ENCODE measurements at regions not wholly inside any gene's neighbourhood (a gene's known extent, or its start where the extent isn't known, plus 50 kb on each side); places are given as distances from the start of the nearest gene placed in this dataset.
A peak's percentile ranks its signal among the peaks of the same experiment; 100 is the strongest.

DNA sequence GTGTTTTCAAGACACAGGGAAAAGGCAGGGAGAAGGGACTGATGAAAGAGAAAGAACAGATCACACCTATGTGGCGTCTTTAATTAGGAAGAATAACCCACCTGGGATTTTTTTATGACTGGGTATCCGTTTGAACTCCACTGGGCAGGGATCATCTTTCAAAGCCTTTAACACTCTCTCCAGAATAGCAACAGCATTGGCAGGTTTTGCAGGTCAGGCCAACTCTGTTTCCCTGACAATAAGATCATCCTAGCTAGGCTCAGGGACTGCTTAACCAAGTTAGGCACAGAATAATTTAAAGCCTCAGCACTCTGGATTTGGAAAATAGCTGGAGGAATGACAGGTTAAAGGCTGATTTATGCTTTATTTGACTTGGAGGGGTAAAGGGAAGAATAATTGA, 117.6 kb downstream of the SUDS3 start:
- no peak overlapping the region for H3K4me3 ChIP-seq (ENCODE audit: insufficient read depth, low read length)
- H3K9me3 ChIP-seq (ENCODE audit: low read depth, low read length): no peaks in the 10 kb centered on the region
- H3K27ac ChIP-seq (ENCODE audit: low read depth, low read length): no peak overlapping the region
- no peak overlapping the region for H3K4me2 ChIP-seq (ENCODE audit: insufficient read depth, low read length)
- no peaks in the 10 kb centered on the region for H3K79me2 ChIP-seq (ENCODE audit: insufficient read depth, low read length)
- H4K20me1 ChIP-seq (ENCODE audit: insufficient read depth, low read length): no peaks in the 10 kb centered on the region
- DNase-seq (ENCODE audit: insufficient read length, low spot score, missing footprints): no peak
- no peaks in the 10 kb centered on the region for H3K36me3 ChIP-seq (ENCODE audit: insufficient read depth, low read length)
- H2AFZ ChIP-seq (ENCODE audit: low read length): no peak overlapping the region
- no peak for TF ChIP-seq CTCF (IDR thresholded peaks at IDR 0.05; ENCODE audit: extremely low read depth, low read depth, low read length)
- no peaks in the 10 kb centered on the region for H3K4me1 ChIP-seq (ENCODE audit: insufficient read depth, low read length)
- no peaks in the 10 kb centered on the region for H3K27me3 ChIP-seq (ENCODE audit: insufficient read depth, low read length)

- no peaks in the 10 kb centered on the region for H3K4me1 ChIP-seq (ENCODE audit: insufficient read depth, low read length)
- H3K4me3 ChIP-seq (ENCODE audit: insufficient read depth, low read length): no peak overlapping the region
- no peaks in the 10 kb centered on the region for H3K79me2 ChIP-seq (ENCODE audit: insufficient read depth, low read length)
- no peak overlapping the region for H3K27ac ChIP-seq (ENCODE audit: low read depth, low read length)
- no peaks in the 10 kb centered on the region for H3K9me3 ChIP-seq (ENCODE audit: low read depth, low read length)
- no peak overlapping the region for H3K4me2 ChIP-seq (ENCODE audit: insufficient read depth, low read length)
- no peak for TF ChIP-seq CTCF (IDR thresholded peaks at IDR 0.05; ENCODE audit: extremely low read depth, low read depth, low read length)
- no peak overlapping the region for H2AFZ ChIP-seq (ENCODE audit: low read length)
- DNase-seq (ENCODE audit: insufficient read length, low spot score, missing footprints): no peak
- no peaks in the 10 kb centered on the region for H4K20me1 ChIP-seq (ENCODE audit: insufficient read depth, low read length)
- H3K27me3 ChIP-seq (ENCODE audit: insufficient read depth, low read length): no peaks in the 10 kb centered on the region
- no peaks in the 10 kb centered on the region for H3K36me3 ChIP-seq (ENCODE audit: insufficient read depth, low read length)
Observed at GRCh38 chr12:118494776-118495175, 118.4 kb downstream of the SUDS3 start.

DNA sequence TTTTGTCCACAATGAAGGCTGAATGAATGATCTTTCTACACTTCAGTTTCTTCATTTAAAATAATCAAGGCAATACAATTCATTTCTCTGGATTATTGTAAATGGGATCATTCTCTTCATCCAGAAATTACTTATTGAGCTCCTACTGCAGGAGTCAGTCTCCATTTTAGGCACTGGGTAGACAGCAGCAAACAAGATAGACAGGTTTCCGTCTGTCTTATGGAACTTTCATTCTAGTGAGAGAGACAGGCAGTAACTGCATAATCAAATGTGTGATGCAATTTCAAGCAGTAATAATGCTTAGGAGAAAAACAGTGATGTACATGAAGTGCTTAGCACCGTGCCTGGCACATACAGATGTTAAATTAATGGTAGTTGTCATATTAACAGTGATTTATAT, 118.9 kb downstream of the SUDS3 start:
- Histone ChIP-seq H3K27ac (ENCODE audit: low read depth, low read length) (no peak overlapping the region), H3K4me1 (ENCODE audit: insufficient read depth, low read length) (no peaks in the 10 kb centered on the region), H2AFZ (ENCODE audit: low read length) (no peak overlapping the region), H3K27me3 (ENCODE audit: insufficient read depth, low read length) (no peaks in the 10 kb centered on the region), H3K9me3 (ENCODE audit: low read depth, low read length) (no peaks in the 10 kb centered on the region), H3K4me2 (ENCODE audit: insufficient read depth, low read length) (no peak overlapping the region), H4K20me1 (ENCODE audit: insufficient read depth, low read length) (no peaks in the 10 kb centered on the region), H3K4me3 (ENCODE audit: insufficient read depth, low read length) (no peak overlapping the region), H3K79me2 (ENCODE audit: insufficient read depth, low read length) (no peaks in the 10 kb centered on the region), H3K36me3 (ENCODE audit: insufficient read depth, low read length) (no peaks in the 10 kb centered on the region)
- TF ChIP-seq CTCF (IDR thresholded peaks at IDR 0.05; ENCODE audit: extremely low read depth, low read depth, low read length): no peak
- DNase-seq (ENCODE audit: insufficient read length, low spot score, missing footprints): no peak

DNA sequence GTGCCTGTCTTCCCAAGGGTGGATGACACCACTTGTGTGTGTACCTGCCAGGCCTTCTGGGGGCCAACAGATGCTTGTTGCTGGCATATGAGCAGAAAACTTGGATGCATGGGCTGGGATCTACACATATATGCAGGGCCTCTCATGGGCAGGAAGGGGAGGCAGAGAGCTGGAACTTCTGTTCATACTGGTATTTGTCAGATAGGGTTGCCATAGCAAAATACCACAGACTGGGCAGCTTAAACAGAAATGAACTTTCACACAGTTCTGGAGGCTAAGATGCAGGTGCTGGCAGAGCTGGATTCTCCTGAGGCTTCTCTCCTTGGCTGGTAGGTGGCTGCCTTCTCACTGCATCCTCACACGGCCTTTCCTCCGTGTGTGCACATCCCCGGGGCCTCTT, 121.8 kb downstream of the SUDS3 start:
- H3K79me2 ChIP-seq (ENCODE audit: insufficient read depth, low read length): no peaks in the 10 kb centered on the region
- H3K4me2 ChIP-seq (ENCODE audit: insufficient read depth, low read length): no peak overlapping the region
- no peaks in the 10 kb centered on the region for H3K9me3 ChIP-seq (ENCODE audit: low read depth, low read length)
- H3K4me1 ChIP-seq (ENCODE audit: insufficient read depth, low read length): no peaks in the 10 kb centered on the region
- H3K36me3 ChIP-seq (ENCODE audit: insufficient read depth, low read length): no peaks in the 10 kb centered on the region
- TF ChIP-seq CTCF (IDR thresholded peaks at IDR 0.05; ENCODE audit: extremely low read depth, low read depth, low read length): no peak
- H2AFZ ChIP-seq (ENCODE audit: low read length): no peak overlapping the region
- H3K4me3 ChIP-seq (ENCODE audit: insufficient read depth, low read length): no peak overlapping the region
- H3K27me3 ChIP-seq (ENCODE audit: insufficient read depth, low read length): no peaks in the 10 kb centered on the region
- H4K20me1 ChIP-seq (ENCODE audit: insufficient read depth, low read length): no peaks in the 10 kb centered on the region
- no peak overlapping the region for H3K27ac ChIP-seq (ENCODE audit: low read depth, low read length)
- DNase-seq (ENCODE audit: insufficient read length, low spot score, missing footprints): peak; percentile 46
